Transverse colon (tissue), 4 donors: ENCODE measurements at regions not wholly inside any gene's neighbourhood (a gene's known extent, or its start where the extent isn't known, plus 50 kb on each side); places are given as distances from the start of the nearest gene placed in this dataset.
"Not testable (repeated sequence)": the region's sequence is repeated elsewhere in the genome, so short reads cannot be mapped to it uniquely, and the experiment has no call there.

Source experiments
- DNase-seq: peaks from one replicate; pipeline ENCODE4 v3.0.0-alpha.2; 2019
- H3K27ac ChIP-seq, 4 donors: fragments of 200-600 bp; sonication (generic); 2 replicates each; pipeline ENCODE4 v1.5.1; 2016 to 2018; ENCODE audit warnings: inconsistent platforms in 4 of 4
- H3K27me3 ChIP-seq: fragments of 200-600 bp; sonication (generic); 2 replicates; pipeline ENCODE4 v1.5.1; 2017; ENCODE audit warnings: inconsistent platforms
- H3K36me3 ChIP-seq, 4 donors: fragments of 200-600 bp; sonication (generic); 2 replicates each; pipeline ENCODE4 v1.5.1; 2017 to 2019; ENCODE audit warnings: inconsistent platforms in 4 of 4
- H3K4me1 ChIP-seq, 4 donors: fragments of 200-600 bp; sonication (generic); 2 replicates each; pipeline ENCODE4 v1.5.1; 2017 to 2020; ENCODE audit warnings: inconsistent platforms in 4 of 4
- H3K4me3 ChIP-seq, 4 donors: fragments of 200-600 bp; sonication (generic); 1 replicate in 1 of 4; 2 replicates in 3 of 4; pipeline versions ENCODE4 v1.5.1 to v1.6.1; 2017 to 2019; ENCODE audit warnings: inconsistent platforms in 4 of 4
- H3K9me3 ChIP-seq, 2 donors: fragments of 200-600 bp; sonication (generic); 2 replicates each; pipeline ENCODE4 v1.5.1; 2017 to 2019; ENCODE audit warnings: inconsistent platforms in 2 of 2
- CTCF ChIP-seq, 5 experiments: fragments of 200-600 bp in 3 of 5; fragments of 450-650 bp in 2 of 5; sonication (generic) in 3 of 5; IDR thresholded peaks; 1 replicate in 2 of 5; 2 replicates in 3 of 5; pipeline ENCODE4 v1.5.1; 2016 to 2017; ENCODE audit warnings: antibody characterized with exemption in 5 of 5, inconsistent platforms in 3 of 5, mild to moderate bottlenecking in 2 of 5, moderate library complexity in 1 of 5
- EP300 ChIP-seq: sonication (generic); formaldehyde crosslinking; IDR thresholded peaks from one replicate; pipeline ENCODE4 v1.6.1; 2017; ENCODE audit warnings: antibody characterized with exemption, low read depth
- POLR2A ChIP-seq: fragments of 450-650 bp; IDR thresholded peaks from one replicate; pipeline ENCODE4 v1.6.1; 2016; ENCODE audit warnings: antibody characterized with exemption, mild to moderate bottlenecking, moderate library complexity
- POLR2AphosphoS5 ChIP-seq, 3 donors: sonication (generic); formaldehyde crosslinking; IDR thresholded peaks; one replicate each; pipeline ENCODE4 v1.6.1; 2016; ENCODE audit warnings: antibody characterized with exemption in 3 of 3
- WGBS, 2 donors: methylation state at CpG; one replicate each; pipeline ENCODE4 v1.1.5; 2018; ENCODE audit warnings: low coverage in 1 of 2; 5-methylcytosine and 5-hydroxymethylcytosine counted together
- in situ Hi-C, 4 donors: fragments of 200-750 bp; cut with MboI; loops; one replicate each; pipeline versions ENCODE4 v1.15.0 to v1.15.1; 2017; ENCODE audit warnings: low sequenced_read_pairs in 3 of 4, low pct_ligation_motif_present in 1 of 4, low pct_unique_long_range_greater_than_20kb in 1 of 4
- intact Hi-C: fragments of 100-400 bp; cut with DNase I; formaldehyde crosslinking; loops from one replicate; pipeline ENCODE4 v1.15.1; 2023; ENCODE audit warnings: low total_unique reads

DNA sequence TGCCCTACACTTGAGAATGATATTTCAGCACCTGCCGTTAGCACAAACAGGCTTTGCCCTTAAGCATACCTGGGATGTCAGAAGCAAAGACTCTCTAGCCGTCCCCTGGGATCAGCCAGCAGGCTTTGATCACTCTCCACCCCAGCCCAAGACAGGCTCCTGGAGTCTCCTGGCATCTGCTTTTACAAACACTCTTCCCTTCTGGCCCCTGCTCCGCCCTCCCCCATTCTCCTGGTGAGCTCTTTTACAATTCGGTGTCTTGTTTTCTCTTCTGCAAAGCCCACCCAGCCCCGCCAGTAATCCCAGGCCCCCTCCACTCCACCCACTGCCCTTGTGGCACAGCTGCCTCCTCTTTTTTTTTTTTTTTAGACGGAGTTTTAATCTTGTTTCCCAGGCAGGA is 50.4 kb downstream of the KATNIP start:
- no peak overlapping the region for H3K4me3 ChIP-seq
- no peaks in the 10 kb centered on the region for H3K36me3 ChIP-seq
- in situ Hi-C loops: loop anchor here in 2 of 4 donors (25.0 kb wide), 1 partner anchor 462 kb away; the partner anchor contains the start of gene GSG1L (in 2 of the 2)
- WGBS, 2 donors: 89% methylated on average over 3 to 6 of the region's 6 CpGs
- no peaks in the 10 kb centered on the region for H3K4me1 ChIP-seq
- DNase-seq: no peak
- TF ChIP-seq CTCF (IDR thresholded peaks at IDR 0.05) (no peak), POLR2AphosphoS5 (IDR thresholded peaks at IDR 0.05) (no peak), EP300 (no peak), POLR2A (no peak)
- intact Hi-C loops: no loop called here
- H3K9me3 ChIP-seq: no peaks in the 10 kb centered on the region
- H3K27ac ChIP-seq: no peak overlapping the region
- H3K27me3 ChIP-seq: no peaks in the 10 kb centered on the region

DNA sequence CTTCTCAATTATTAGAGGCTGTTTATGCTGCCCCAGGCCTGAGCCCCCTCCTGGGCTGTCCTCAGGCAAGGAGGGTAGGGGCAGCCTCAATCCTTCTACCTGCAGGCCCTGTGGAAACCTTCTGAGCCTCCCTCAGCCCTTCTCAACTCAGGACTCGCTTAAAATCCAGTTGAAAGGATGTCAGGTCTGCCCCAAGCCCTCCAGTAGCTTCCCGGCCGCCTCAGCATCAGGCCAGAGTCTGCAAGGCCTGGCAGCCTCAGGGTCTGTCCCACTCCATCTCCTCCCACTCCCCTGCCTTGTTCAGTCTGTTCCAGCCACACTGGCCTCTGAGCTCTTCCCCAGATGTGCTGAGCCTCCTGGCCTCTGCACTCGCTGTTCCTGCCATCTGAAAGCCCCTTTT is 52.2 kb downstream of the KATNIP start:
- TF ChIP-seq CTCF (IDR thresholded peaks at IDR 0.05) (no peak), EP300 (no peak), POLR2AphosphoS5 (IDR thresholded peaks at IDR 0.05) (no peak), POLR2A (no peak)
- H3K4me3 ChIP-seq: no peak overlapping the region
- no peak for DNase-seq
- in situ Hi-C loops (loop anchor here in 2 of 4 donors (25.0 kb wide), 1 partner anchor 460 kb away; the partner anchor contains the start of gene GSG1L (in 2 of the 2)), intact Hi-C loops (no loop called here)
- no peaks in the 10 kb centered on the region for H3K4me1 ChIP-seq
- no peaks in the 10 kb centered on the region for H3K36me3 ChIP-seq
- no peaks in the 10 kb centered on the region for H3K9me3 ChIP-seq
- H3K27me3 ChIP-seq: no peaks in the 10 kb centered on the region
- 88 to 93% methylated on average over 1 to 4 of the region's 4 CpGs for WGBS, 2 donors
- no peak overlapping the region for H3K27ac ChIP-seq

DNA sequence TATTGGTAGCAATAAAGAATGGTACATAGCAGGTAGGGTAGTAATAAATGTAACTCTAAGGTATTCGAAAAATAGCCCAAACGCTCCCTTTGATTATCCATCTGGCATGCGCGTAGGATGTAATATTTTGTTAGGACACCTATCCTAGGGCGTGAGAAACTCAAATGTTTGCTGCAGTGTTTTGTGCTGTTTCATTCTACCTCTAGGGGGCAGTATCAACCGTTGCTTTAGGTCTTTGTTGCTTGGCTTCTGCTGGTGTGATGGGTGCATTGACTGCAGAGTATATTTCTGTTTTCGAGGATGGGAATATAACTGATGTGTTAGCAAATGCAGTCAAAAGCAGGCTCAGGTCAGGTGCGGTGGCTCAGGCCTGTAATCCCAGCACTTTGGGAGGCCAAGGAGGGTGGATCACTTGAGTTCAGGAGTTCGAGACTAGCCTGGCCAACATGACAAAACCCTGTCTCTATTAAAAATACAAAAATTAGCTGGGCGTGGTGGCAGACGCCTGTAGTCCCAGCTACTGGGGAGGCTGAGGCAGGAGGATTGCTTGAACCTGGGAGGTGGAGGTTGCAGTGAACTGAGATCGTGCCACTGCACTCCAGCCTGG is 55.7 kb downstream of the KATNIP start:
- 63 to 90% methylated on average over 2 to 12 of the region's 12 CpGs for whole genome bisulfite sequencing, 2 donors
- DNase-seq, H3K4me1 ChIP-seq, H3K4me3 ChIP-seq, H3K9me3 ChIP-seq, H3K27ac ChIP-seq, H3K36me3 ChIP-seq, intact Hi-C loops, H3K27me3 ChIP-seq: not testable (repeated sequence)
- TF ChIP-seq CTCF (IDR thresholded peaks at IDR 0.05): peak; percentile 55 to 75 (median 69)
- in situ Hi-C loops: loop anchor here in 2 of 4 donors (25.0 kb wide), 1 partner anchor 457 kb away; the partner anchor contains the start of gene GSG1L (in 2 of the 2)

GRCh38 chr16:27611340-27611739 is 61.4 kb downstream of the KATNIP start:
- Histone ChIP-seq H3K9me3 (no peaks in the 10 kb centered on the region), H3K27ac (no peak overlapping the region), H3K36me3 (no peaks in the 10 kb centered on the region), H3K4me3 (no peak overlapping the region), H3K4me1 (no peaks in the 10 kb centered on the region), H3K27me3 (no peaks in the 10 kb centered on the region)
- DNase-seq: no peak
- intact Hi-C loops: no loop called here
- TF ChIP-seq POLR2AphosphoS5 (IDR thresholded peaks at IDR 0.05): no peak
- no peak for TF ChIP-seq POLR2A
- TF ChIP-seq CTCF (IDR thresholded peaks at IDR 0.05): no peak
- TF ChIP-seq EP300: no peak
- WGBS, 2 donors: 75 to 94% methylated on average over 2 to 5 of the region's 5 CpGs
- in situ Hi-C loops: loop anchor here in 2 of 4 donors (25.0 kb wide), 1 partner anchor 451 kb away; the partner anchor contains the start of gene GSG1L (in 2 of the 2)
